ENCODE measurements at regions not wholly inside any gene's neighbourhood (a gene's known extent, or its start where the extent isn't known, plus 50 kb on each side); places are given as distances from the start of the nearest gene placed in this dataset.

DNA sequence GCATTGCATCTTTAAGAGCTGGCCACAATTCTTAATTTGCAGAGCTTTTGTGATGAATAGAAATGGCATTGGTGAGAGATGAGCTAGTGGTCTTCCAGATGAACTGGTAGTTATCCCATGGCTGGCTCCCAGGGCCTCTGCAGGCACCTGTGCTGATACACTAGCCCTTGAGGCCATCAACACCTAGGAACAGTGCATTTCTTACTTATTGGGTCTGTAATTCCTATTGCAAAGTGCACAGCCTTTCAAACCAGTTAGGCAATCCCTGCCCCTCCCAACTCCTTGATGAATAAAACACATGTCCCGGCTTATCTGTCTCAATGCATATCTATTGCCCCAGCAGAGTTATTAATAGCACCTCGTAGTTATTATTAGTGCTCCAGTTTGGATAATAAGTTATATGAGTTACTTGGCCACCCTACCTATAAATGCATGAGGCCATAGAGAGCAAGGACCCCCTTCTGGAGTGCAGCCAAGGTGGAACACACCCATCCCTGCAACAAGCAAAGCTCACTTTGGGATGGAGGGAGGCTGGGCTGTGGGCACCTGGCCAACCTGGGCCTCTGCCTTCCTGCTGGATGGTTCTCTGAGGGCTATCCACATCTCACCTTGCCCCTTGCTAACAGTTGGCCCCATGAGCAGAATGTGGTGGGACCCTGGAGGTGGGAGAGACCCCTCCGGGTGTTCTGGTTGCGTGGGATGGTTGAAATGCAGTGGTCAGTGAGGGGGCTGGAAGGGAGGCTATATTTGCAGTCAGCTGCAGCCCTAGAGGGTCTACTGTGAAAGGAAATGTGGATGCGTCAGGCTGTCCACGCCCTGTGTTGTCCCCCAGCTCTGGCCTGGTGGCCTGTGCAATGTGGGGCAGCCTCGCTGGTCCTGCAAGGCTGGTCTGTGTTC lies 455.9 kb upstream of the HS6ST1 start:
- Mint-ChIP-seq H3K27me3 (ENCODE audit: low read depth) (peaks cover 16% of the 10 kb centered on the region), H3K4me1 (peaks cover 37% of the 10 kb centered on the region), H3K36me3 (ENCODE audit: low read depth) (no peaks in the 10 kb centered on the region), H3K9me3 (no peaks in the 10 kb centered on the region), H3K27ac (no peak overlapping the region), H3K4me3 (no peak overlapping the region)
- TF ChIP-seq, protein P1, sequence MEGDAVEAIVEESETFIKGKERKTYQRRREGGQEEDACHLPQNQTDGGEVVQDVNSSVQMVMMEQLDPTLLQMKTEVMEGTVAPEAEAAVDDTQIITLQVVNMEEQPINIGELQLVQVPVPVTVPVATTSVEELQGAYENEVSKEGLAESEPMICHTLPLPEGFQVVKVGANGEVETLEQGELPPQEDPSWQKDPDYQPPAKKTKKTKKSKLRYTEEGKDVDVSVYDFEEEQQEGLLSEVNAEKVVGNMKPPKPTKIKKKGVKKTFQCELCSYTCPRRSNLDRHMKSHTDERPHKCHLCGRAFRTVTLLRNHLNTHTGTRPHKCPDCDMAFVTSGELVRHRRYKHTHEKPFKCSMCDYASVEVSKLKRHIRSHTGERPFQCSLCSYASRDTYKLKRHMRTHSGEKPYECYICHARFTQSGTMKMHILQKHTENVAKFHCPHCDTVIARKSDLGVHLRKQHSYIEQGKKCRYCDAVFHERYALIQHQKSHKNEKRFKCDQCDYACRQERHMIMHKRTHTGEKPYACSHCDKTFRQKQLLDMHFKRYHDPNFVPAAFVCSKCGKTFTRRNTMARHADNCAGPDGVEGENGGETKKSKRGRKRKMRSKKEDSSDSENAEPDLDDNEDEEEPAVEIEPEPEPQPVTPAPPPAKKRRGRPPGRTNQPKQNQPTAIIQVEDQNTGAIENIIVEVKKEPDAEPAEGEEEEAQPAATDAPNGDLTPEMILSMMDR (IDR thresholded peaks at IDR 0.05; ENCODE audit: unreplicated experiment in 3 of 3), result no peak

DNA sequence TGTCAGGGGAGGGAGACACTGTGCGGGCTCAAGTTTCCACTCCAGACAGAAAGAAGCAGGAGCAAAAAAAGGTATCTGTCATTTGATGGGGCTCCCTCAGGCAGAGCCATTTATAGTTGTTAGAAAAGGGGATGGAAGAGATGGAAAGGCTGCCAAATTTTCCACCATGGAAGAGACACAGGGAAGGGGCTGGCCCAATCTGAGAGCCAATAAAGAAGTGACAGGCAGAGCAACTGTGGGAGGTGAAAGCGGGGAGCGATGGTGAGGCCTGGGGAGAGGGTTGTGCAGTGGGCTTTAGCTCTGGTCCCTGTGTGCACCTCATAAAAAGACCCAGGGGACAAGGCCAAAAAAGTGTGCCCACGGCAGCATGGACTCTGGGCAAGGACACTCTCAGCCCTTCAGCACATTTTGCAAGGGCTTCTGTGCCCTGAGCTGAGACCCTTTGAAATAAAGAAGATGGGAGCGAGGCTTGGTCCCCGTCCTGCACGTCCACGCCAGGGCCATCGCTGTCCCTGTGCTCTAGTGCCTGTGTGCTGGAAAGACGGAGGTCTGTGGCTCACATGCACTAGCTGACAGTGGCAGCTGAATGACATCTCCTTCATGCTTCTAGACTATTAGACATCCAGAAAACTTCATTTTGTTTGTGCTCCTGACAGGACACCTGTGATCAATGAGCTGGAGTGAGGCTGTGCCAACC lies 456.7 kb upstream of the HS6ST1 start:
- Mint-ChIP-seq H3K4me3 (no peak overlapping the region), H3K36me3 (ENCODE audit: low read depth) (no peaks in the 10 kb centered on the region), H3K4me1 (peaks cover 31% of the 10 kb centered on the region), H3K27me3 (ENCODE audit: low read depth) (peaks cover 16% of the 10 kb centered on the region), H3K9me3 (no peaks in the 10 kb centered on the region), H3K27ac (no peak overlapping the region)
- TF ChIP-seq, protein P1 (IDR thresholded peaks at IDR 0.05; ENCODE audit: unreplicated experiment in 3 of 3), result no peak

DNA sequence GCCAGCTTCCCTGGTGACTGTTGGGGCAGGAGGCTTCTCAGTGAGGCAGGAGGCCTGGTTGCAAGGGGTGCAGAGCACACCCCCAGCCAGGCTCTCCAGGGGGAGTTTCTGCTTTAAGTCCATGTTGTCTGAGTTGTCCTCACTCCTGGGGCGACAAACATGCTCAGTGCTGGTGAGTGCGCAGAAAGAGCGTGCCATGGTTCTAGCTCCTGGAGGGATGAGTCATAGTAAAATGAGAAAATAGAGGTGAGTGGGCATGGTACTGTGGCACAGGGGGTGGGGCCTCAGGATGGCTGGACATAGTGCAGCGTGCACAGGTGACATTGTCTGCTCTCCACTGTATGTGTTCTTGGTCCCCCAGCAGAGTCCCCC lies 457.2 kb upstream of the HS6ST1 start:
- TF ChIP-seq, protein P1 (IDR thresholded peaks at IDR 0.05; ENCODE audit: unreplicated experiment in 3 of 3), result no peak
- H3K36me3 Mint-ChIP-seq (ENCODE audit: low read depth), result no peaks in the 10 kb centered on the region
- no peak overlapping the region for H3K27ac Mint-ChIP-seq
- peaks cover 31% of the 10 kb centered on the region for H3K4me1 Mint-ChIP-seq
- no peak overlapping the region for H3K4me3 Mint-ChIP-seq
- H3K27me3 Mint-ChIP-seq (ENCODE audit: low read depth), result peaks cover 21% of the 10 kb centered on the region
- no peaks in the 10 kb centered on the region for H3K9me3 Mint-ChIP-seq

DNA sequence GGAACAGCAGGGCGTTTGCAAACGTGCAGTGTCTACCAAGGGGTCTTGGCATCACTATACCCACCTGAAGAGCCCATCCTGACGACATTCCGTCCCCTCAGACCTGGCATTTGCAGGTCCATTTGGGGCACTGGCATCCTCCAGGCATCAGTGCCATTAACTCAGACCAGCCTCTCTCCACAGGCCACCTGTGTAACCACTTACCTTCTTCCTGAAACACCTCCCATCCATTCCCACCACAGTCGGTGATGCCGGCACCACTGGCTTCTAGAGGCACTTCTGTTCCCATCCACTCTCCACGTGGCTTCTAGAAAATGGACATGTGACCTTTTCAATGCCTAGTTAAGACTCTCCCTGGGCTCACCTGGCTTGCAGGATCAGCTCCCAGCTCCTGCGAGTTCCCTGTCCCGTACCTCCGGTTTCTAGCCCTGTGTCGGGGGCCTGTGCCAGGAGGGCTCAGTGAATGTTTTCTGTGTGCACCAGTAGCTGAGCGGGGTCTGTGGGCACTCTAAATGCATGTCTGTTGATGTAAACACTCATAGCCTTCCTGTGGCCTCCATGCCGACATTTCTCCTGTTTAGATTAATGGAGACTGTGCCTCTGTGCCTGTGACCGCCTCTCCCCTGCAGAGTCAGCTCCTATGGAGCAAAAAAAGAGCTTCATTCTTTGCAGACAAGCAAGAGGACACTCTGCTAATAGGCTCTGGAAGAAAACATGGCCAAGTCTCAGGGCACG lies 458.0 kb upstream of the HS6ST1 start:
- peaks cover 26% of the 10 kb centered on the region for H3K4me1 Mint-ChIP-seq
- H3K27ac Mint-ChIP-seq, result peak overlapping the region in 1 of 3 experiments; percentile 40
- H3K9me3 Mint-ChIP-seq, result no peaks in the 10 kb centered on the region
- H3K36me3 Mint-ChIP-seq (ENCODE audit: low read depth), result no peaks in the 10 kb centered on the region
- TF ChIP-seq, protein P1 (IDR thresholded peaks at IDR 0.05; ENCODE audit: unreplicated experiment in 3 of 3), result no peak
- H3K27me3 Mint-ChIP-seq (ENCODE audit: low read depth), result peaks cover 26% of the 10 kb centered on the region
- H3K4me3 Mint-ChIP-seq, result no peak overlapping the region

DNA sequence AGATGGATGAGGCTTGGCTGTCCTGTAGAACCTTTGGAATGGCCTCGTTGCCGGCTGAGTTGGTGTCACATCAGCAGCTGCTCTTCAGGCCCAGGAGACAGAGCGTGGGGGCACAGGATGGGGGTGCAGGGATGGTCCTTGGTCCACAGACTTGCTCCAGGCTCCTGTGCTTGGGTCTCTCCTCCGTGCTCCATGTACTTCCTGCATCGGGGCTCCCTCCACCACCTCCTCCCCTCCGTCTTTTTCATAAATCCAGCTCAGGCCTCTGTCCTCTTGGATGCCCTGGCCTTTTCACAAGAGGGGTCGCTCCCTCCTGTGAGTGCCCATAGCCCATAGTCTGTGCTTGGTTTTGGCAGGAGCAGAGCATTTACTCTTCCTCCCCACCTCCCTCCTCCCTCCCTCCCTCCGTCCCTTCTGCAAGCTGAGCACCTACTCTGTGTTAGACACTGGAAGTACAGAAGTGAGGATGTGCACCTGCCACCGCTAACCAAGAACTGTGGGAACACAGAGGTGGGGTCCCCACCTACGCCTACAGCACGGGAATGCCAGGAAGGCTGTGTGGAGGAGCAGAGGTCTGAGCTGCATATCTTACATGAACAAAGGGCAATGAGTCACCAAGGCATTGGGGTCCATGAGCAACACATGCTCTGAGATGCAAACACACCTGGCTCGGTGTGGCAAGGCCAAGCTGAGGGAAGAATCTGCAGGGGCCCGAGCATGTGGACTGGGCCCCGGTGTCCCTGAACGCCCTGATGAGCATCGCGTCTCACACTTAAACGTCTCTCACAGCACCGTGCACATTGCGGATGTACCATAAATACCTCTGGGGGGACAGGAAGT lies 458.7 kb upstream of the HS6ST1 start:
- H3K9me3 Mint-ChIP-seq, result no peaks in the 10 kb centered on the region
- no peak overlapping the region for H3K4me3 Mint-ChIP-seq
- no peaks in the 10 kb centered on the region for H3K36me3 Mint-ChIP-seq (ENCODE audit: low read depth)
- peaks cover 26% of the 10 kb centered on the region for H3K27me3 Mint-ChIP-seq (ENCODE audit: low read depth)
- TF ChIP-seq, protein P1 (IDR thresholded peaks at IDR 0.05; ENCODE audit: unreplicated experiment in 3 of 3), result no peak
- peak overlapping the region in 1 of 3 experiments; percentile 40 for H3K27ac Mint-ChIP-seq
- H3K4me1 Mint-ChIP-seq, result peaks cover 24% of the 10 kb centered on the region

All from nephron (organoid).